K562 (cell line): ENCODE measurements at regions not wholly inside any gene's neighbourhood (a gene's known extent, or its start where the extent isn't known, plus 50 kb on each side); places are given as distances from the start of the nearest gene placed in this dataset.

ENCODE experiments used
- ATAC-seq: fragments of 200-7000 bp; cut with Tn5 transposase; 3 replicates; pipeline ENCODE4 v1.9.1; 2020; ENCODE audit warnings: moderate library complexity
- BruUV-seq: library from RNA; stranded (reverse); fragments of 400-500 nt; replicated peaks from 2 replicates; lab custom pipeline; 2021; lab: Mats Ljungman, UMichigan
- CTCF ChIA-PET: fragments of 300-600 bp; formaldehyde crosslinking; extraction: SDS; loops from one replicate; lab custom pipeline; 2021; ENCODE audit warnings: low intra/inter-chr PET ratio; lab: Yijun Ruan, JAX
- POLR2A ChIA-PET: fragments of 300-600, 350-650 bp; sonication (Branson Sonifier 250); formaldehyde crosslinking; extraction: SDS; loops from one replicate; lab custom pipeline; 2021; ENCODE audit warnings: antibody characterized with exemption, inconsistent platforms; lab: Yijun Ruan, JAX
- DNase-seq, 4 experiments: peaks; one replicate each; pipeline versions ENCODE4 v3.0.0 to v3.0.0-alpha.2; 2011 to 2018; ENCODE audit warnings: low spot score in 3 of 4, mixed read lengths in 3 of 4; ENCODE audit errors: extremely low read depth in 1 of 4
- FAIRE-seq: peaks from 2 replicates; lab custom pipeline; 2011; peaks lifted over from hg19 to GRCh38; lab: Jason Lieb, UNC
- H2AFZ ChIP-seq: 2 replicates; pipeline ENCODE4 v1.6.0; 2011; ENCODE audit warnings: low read depth, low read length, control low read depth, inconsistent platforms
- H3K27ac ChIP-seq: fragments of 200-600 bp; 3 replicates; pipeline ENCODE4 v1.8.0; 2011; ENCODE audit warnings: low read depth, mild to moderate bottlenecking, control low read depth, inconsistent platforms, low read length, moderate library complexity, mixed read lengths; ENCODE audit errors: extremely low read depth
- H3K27me3 ChIP-seq, 2 experiments: fragments of 300-600 bp in 1 of 2; 2 replicates in 1 of 2; 3 replicates in 1 of 2; pipeline versions ENCODE4 v1.6.0 to v1.8.0; 2011; ENCODE audit warnings: inconsistent platforms in 2 of 2, low read length in 2 of 2, mild to moderate bottlenecking in 1 of 2, mixed read lengths in 1 of 2, moderate library complexity in 1 of 2; ENCODE audit not compliant: control insufficient read depth in 2 of 2, insufficient read depth in 2 of 2
- H3K36me3 ChIP-seq: fragments of 300-600 bp; 3 replicates; pipeline ENCODE4 v1.8.0; 2011; ENCODE audit warnings: mild to moderate bottlenecking, low read length, inconsistent platforms; ENCODE audit not compliant: control insufficient read depth, insufficient read depth
- H3K4me1 ChIP-seq, 2 experiments: fragments of 200-600 bp in 1 of 2; replicated peaks in 1 of 2; 2 replicates in 1 of 2; 3 replicates in 1 of 2; pipeline versions ENCODE4 v1.5.1 to v1.8.0; 2011; ENCODE audit warnings: inconsistent platforms in 2 of 2, low read length in 2 of 2, mild to moderate bottlenecking in 1 of 2, mixed read lengths in 1 of 2, moderate library complexity in 1 of 2; ENCODE audit not compliant: control insufficient read depth in 2 of 2, insufficient read depth in 2 of 2
- H3K4me2 ChIP-seq: 2 replicates; pipeline ENCODE4 v1.6.1; 2011; ENCODE audit warnings: low read length, control low read depth, inconsistent platforms, mixed read lengths; ENCODE audit not compliant: insufficient read depth
- H3K4me3 ChIP-seq: fragments of 200-600 bp; sonication (generic), shearing (Covaris generic); 2 replicates; pipeline ENCODE4 v1.5.1; 2016; ENCODE audit warnings: control low read depth, inconsistent platforms
- H3K79me2 ChIP-seq: fragments of 200-600 bp; 3 replicates; pipeline ENCODE4 v1.8.0; 2011; ENCODE audit warnings: low read length, inconsistent platforms; ENCODE audit not compliant: control insufficient read depth, insufficient read depth
- H3K9ac ChIP-seq, 2 experiments: 2 replicates each; pipeline versions ENCODE4 v1.6.0 to v1.6.1; 2011; ENCODE audit warnings: low read depth in 2 of 2, low read length in 2 of 2, control low read depth in 1 of 2, inconsistent platforms in 1 of 2, mild to moderate bottlenecking in 1 of 2, mixed read lengths in 1 of 2; ENCODE audit not compliant: insufficient read depth in 1 of 2
- H3K9me1 ChIP-seq: one replicate; pipeline ENCODE4 v1.6.0; 2011; ENCODE audit warnings: inconsistent platforms, mild to moderate bottlenecking, low read length, moderate library complexity; ENCODE audit not compliant: control insufficient read depth, insufficient read depth
- H3K9me3 ChIP-seq: replicated peaks from 2 replicates; pipeline ENCODE4 v1.5.1; 2011; ENCODE audit warnings: low read depth, low read length, inconsistent platforms; ENCODE audit not compliant: control insufficient read depth, insufficient read depth
- H4K20me1 ChIP-seq: replicated peaks from 2 replicates; pipeline ENCODE4 v1.6.1; 2011; ENCODE audit warnings: low read length, inconsistent platforms, mixed read lengths; ENCODE audit not compliant: control insufficient read depth, insufficient read depth
- ARID4B ChIP-seq: sonication (generic); formaldehyde crosslinking; IDR thresholded peaks from 2 replicates; pipeline ENCODE4 v1.8.0; 2022; ENCODE audit warnings: mild to moderate bottlenecking, missing genetic modification reagents
- EGR1 ChIP-seq: fragments of 450-650 bp; conservative IDR thresholded peaks from 2 replicates; pipeline ENCODE4 v1.6.1; 2017; ENCODE audit warnings: mild to moderate bottlenecking
- ETS2 ChIP-seq: IDR thresholded peaks from 2 replicates; pipeline ENCODE4 v1.6.1; 2016; ENCODE audit warnings: borderline replicate concordance, missing genetic modification characterization, mild to moderate bottlenecking, moderate library complexity, missing compliant biosample characterization; ENCODE audit not compliant: poor library complexity, severe bottlenecking
- FOSL1 ChIP-seq: fragments of 200-800 bp; sonication (Bioruptor generic); conservative IDR thresholded peaks from 2 replicates; pipeline ENCODE4 v1.6.1; 2016; ENCODE audit warnings: missing genetic modification characterization, missing compliant biosample characterization
- NR1H2 ChIP-seq: sonication (generic); formaldehyde crosslinking; IDR thresholded peaks from 2 replicates; pipeline ENCODE4 v1.4.0; 2020; ENCODE audit warnings: mild to moderate bottlenecking, missing genetic modification reagents
- SIRT6 ChIP-seq: IDR thresholded peaks from one replicate; pipeline ENCODE4 v1.6.1; 2012; ENCODE audit warnings: low read depth, mild to moderate bottlenecking, control low read depth, inconsistent platforms, low read length, moderate library complexity
- SMAD1 ChIP-seq: fragments of 150-350 bp; IDR thresholded peaks from 2 replicates; pipeline ENCODE4 v1.6.1; 2014; ENCODE audit warnings: low read length, low read depth; ENCODE audit not compliant: partially characterized antibody
- TAL1 ChIP-seq: fragments of 450-650 bp; IDR thresholded peaks from 2 replicates; pipeline ENCODE4 v1.6.1; 2016; ENCODE audit warnings: mild to moderate bottlenecking
- ZBED1 ChIP-seq: IDR thresholded peaks from 2 replicates; pipeline ENCODE4 v1.6.1; 2014
- ZBTB1 ChIP-seq: sonication (generic); formaldehyde crosslinking; IDR thresholded peaks from 2 replicates; pipeline ENCODE4 v1.8.1; 2023; ENCODE audit warnings: missing genetic modification reagents, low read depth, mild to moderate bottlenecking, borderline replicate concordance
- ZNF165 ChIP-seq: fragments of 250-450 bp; sonication (Bioruptor Pico); IDR thresholded peaks from 2 replicates; pipeline ENCODE4 v1.4.0; 2020; ENCODE audit warnings: borderline replicate concordance
- ZZZ3 ChIP-seq: fragments of 450-650 bp; IDR thresholded peaks from 2 replicates; pipeline ENCODE4 v1.6.1; 2016; ENCODE audit warnings: antibody characterized with exemption, mild to moderate bottlenecking, moderate library complexity
- WGBS: fragments of 100-300 bp; shearing (Covaris generic); methylation state at CpG from one replicate; pipeline ENCODE4 v1.1.6; 2016; ENCODE audit warnings: low coverage, mixed read lengths; ENCODE audit not compliant: insufficient coverage; ENCODE audit errors: missing lambda C conversion rate; 5-methylcytosine and 5-hydroxymethylcytosine counted together
- in situ Hi-C: fragments of 300-500 bp; cut with MboI; formaldehyde crosslinking; loops from 4 replicates; pipeline ENCODE4 v1.15.0; 2018; ENCODE audit warnings: inconsistent platforms, mixed read lengths
- intact Hi-C: fragments of 100-400 bp; cut with micrococcal nuclease; formaldehyde crosslinking; loops from 2 replicates; pipeline ENCODE4 v1.14.2; 2022
- TF ChIP-seq, protein P1 (sequence below): sonication (generic); formaldehyde crosslinking; IDR thresholded peaks from 2 replicates; pipeline ENCODE4 v1.8.1; 2023; ENCODE audit warnings: mild to moderate bottlenecking, missing genetic modification reagents
- TF ChIP-seq, protein P2 (sequence below): fragments of 450-650 bp; IDR thresholded peaks from 2 replicates; pipeline ENCODE4 v1.6.1; 2016; ENCODE audit warnings: missing biosample characterization, missing genetic modification characterization
- TF ChIP-seq, protein P3 (sequence below): sonication (generic); IDR thresholded peaks from 2 replicates; pipeline ENCODE4 v1.6.1; 2016

GRCh38 chr12:128009108-128009507, 257.9 kb upstream of the TMEM132C start:
- CTCF ChIA-PET = no interaction called here
- no TSS peak for BruUV-seq

More at GRCh38 chr12:128009108-128009507, 257.9 kb upstream of the TMEM132C start:
- DNase-seq (no peak), FAIRE-seq (no peak), ATAC-seq (no peak)
- Histone ChIP-seq H3K27me3 (no peaks in the 10 kb centered on the region), H3K4me1 (no peaks in the 10 kb centered on the region), H3K79me2 (no peaks in the 10 kb centered on the region), H3K27ac (no peak overlapping the region), H2AFZ (no peak overlapping the region), H3K4me2 (no peak overlapping the region), H3K9ac (no peak overlapping the region), H3K4me3 (no peak overlapping the region), H4K20me1 (no peaks in the 10 kb centered on the region), H3K36me3 (no peaks in the 10 kb centered on the region), H3K9me1 (no peaks in the 10 kb centered on the region), H3K9me3 (no peaks in the 10 kb centered on the region; the same call in 1 of the 2 replicates)
- in situ Hi-C loops (no loop called here), intact Hi-C loops (no loop called here)
- TF ChIP-seq SIRT6 (no peak), ZNF165 (CRISPR knock-in tag) (no peak), SMAD1 (no peak), TAL1 (no peak), ZBTB1 (no peak), ARID4B (CRISPR knock-in tag) (no peak), NR1H2 (no peak), ZZZ3 (no peak), ETS2 (no peak), ZBED1 (no peak), EGR1 (no peak), FOSL1 (no peak)
- TF ChIP-seq, protein P1, sequence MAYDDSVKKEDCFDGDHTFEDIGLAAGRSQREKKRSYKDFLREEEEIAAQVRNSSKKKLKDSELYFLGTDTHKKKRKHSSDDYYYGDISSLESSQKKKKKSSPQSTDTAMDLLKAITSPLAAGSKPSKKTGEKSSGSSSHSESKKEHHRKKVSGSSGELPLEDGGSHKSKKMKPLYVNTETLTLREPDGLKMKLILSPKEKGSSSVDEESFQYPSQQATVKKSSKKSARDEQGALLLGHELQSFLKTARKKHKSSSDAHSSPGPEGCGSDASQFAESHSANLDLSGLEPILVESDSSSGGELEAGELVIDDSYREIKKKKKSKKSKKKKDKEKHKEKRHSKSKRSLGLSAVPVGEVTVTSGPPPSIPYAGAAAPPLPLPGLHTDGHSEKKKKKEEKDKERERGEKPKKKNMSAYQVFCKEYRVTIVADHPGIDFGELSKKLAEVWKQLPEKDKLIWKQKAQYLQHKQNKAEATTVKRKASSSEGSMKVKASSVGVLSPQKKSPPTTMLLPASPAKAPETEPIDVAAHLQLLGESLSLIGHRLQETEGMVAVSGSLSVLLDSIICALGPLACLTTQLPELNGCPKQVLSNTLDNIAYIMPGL (CRISPR knock-in tag) = no peak
- TF ChIP-seq, protein P2, sequence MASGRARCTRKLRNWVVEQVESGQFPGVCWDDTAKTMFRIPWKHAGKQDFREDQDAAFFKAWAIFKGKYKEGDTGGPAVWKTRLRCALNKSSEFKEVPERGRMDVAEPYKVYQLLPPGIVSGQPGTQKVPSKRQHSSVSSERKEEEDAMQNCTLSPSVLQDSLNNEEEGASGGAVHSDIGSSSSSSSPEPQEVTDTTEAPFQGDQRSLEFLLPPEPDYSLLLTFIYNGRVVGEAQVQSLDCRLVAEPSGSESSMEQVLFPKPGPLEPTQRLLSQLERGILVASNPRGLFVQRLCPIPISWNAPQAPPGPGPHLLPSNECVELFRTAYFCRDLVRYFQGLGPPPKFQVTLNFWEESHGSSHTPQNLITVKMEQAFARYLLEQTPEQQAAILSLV (tag) = no peak
- TF ChIP-seq, protein P3, sequence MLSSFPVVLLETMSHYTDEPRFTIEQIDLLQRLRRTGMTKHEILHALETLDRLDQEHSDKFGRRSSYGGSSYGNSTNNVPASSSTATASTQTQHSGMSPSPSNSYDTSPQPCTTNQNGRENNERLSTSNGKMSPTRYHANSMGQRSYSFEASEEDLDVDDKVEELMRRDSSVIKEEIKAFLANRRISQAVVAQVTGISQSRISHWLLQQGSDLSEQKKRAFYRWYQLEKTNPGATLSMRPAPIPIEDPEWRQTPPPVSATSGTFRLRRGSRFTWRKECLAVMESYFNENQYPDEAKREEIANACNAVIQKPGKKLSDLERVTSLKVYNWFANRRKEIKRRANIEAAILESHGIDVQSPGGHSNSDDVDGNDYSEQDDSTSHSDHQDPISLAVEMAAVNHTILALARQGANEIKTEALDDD = no peak
- POLR2A ChIA-PET = no interaction called here
- 2% methylated on average over 8 of the region's 8 CpGs for WGBS
